ENCODE measurements at regions not wholly inside any gene's neighbourhood (a gene's known extent, or its start where the extent isn't known, plus 50 kb on each side); places are given as distances from the start of the nearest gene placed in this dataset.
A peak's percentile ranks its signal among the peaks of the same experiment; 100 is the strongest.

DNA sequence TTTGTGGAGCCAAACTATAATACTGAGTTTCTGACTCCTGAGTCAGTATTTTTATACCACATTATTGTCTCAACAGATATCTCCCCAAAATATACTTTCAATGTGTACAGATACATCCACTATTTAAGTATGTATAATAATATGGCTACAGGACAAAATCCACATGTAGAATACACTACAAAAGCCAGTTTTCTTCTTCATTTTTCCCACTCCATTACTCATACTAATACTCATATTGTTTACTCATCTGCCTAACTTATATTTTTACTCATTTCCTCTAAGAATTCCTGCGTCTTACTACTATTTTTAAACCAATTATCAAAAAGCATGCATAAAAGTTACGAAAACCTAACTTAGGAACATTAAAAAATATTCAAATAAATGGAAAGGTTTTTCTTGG lies 440.8 kb downstream of the ZNF385D start:
- TF ChIP-seq, protein P1, sequence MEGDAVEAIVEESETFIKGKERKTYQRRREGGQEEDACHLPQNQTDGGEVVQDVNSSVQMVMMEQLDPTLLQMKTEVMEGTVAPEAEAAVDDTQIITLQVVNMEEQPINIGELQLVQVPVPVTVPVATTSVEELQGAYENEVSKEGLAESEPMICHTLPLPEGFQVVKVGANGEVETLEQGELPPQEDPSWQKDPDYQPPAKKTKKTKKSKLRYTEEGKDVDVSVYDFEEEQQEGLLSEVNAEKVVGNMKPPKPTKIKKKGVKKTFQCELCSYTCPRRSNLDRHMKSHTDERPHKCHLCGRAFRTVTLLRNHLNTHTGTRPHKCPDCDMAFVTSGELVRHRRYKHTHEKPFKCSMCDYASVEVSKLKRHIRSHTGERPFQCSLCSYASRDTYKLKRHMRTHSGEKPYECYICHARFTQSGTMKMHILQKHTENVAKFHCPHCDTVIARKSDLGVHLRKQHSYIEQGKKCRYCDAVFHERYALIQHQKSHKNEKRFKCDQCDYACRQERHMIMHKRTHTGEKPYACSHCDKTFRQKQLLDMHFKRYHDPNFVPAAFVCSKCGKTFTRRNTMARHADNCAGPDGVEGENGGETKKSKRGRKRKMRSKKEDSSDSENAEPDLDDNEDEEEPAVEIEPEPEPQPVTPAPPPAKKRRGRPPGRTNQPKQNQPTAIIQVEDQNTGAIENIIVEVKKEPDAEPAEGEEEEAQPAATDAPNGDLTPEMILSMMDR (conservative IDR thresholded peaks at IDR 0.05), result no peak
- H3K4me1 Mint-ChIP-seq, result no peaks in the 10 kb centered on the region
- no peaks in the 10 kb centered on the region for H3K36me3 Mint-ChIP-seq (ENCODE audit: low read depth)
- H3K4me3 Mint-ChIP-seq, result no peak overlapping the region
- DNase-seq (ENCODE audit: low read depth, low spot score), result no peak
- no peak overlapping the region for H3K27ac Mint-ChIP-seq (ENCODE audit: unreplicated experiment)
- no peaks in the 10 kb centered on the region for H3K27me3 Mint-ChIP-seq (ENCODE audit: low read depth)
- H3K9me3 Mint-ChIP-seq, result peaks cover 10% of the 10 kb centered on the region

DNA sequence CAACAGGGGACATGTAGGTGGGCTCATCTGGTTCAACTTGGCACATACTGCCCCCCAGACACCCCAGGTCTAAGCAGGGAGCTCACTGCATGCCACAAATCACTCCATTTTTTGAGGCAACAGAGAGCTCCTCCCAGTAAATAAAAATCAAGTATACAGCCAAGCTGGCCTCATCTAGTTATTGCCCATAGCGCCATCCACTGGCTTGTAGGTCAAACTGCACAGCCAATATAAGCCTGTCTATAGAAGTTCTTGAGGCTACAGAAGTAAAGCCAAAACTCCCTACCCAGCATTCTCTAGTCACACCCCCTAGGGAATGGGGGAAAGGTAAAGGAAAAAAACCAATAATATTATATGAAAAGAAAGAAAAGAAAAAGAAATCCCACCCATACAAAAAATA lies 453.7 kb downstream of the ZNF385D start:
- peaks cover 5% of the 10 kb centered on the region for H3K9me3 Mint-ChIP-seq
- H3K27me3 Mint-ChIP-seq (ENCODE audit: low read depth), result no peaks in the 10 kb centered on the region
- DNase-seq (ENCODE audit: low read depth, low spot score), result no peak
- no peak overlapping the region for H3K4me3 Mint-ChIP-seq
- H3K27ac Mint-ChIP-seq (ENCODE audit: unreplicated experiment), result no peak overlapping the region
- TF ChIP-seq, protein P1 (conservative IDR thresholded peaks at IDR 0.05), result no peak
- no peaks in the 10 kb centered on the region for H3K4me1 Mint-ChIP-seq
- no peaks in the 10 kb centered on the region for H3K36me3 Mint-ChIP-seq (ENCODE audit: low read depth)

DNA sequence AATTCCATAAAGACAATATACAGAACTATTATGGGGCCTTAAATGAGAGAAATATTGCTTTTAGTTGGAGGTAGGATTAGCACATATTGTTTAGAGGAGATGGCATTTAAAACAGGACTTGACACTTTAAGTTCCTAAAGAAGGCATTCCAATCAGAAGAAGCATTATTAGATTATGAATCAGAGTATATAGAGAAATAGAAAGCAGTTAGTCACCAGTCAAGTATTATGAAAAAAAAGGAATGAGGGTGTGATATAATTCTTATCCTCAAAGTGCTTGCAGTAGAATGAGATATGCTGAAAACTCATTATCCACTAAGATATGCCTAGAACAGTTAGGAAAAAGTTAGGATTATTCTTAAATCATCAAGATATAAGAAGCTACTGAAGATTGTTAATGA lies 456.2 kb downstream of the ZNF385D start:
- Mint-ChIP-seq H3K4me3 (no peak overlapping the region), H3K4me1 (no peaks in the 10 kb centered on the region), H3K27me3 (ENCODE audit: low read depth) (no peaks in the 10 kb centered on the region), H3K36me3 (ENCODE audit: low read depth) (no peaks in the 10 kb centered on the region), H3K27ac (ENCODE audit: unreplicated experiment) (no peak overlapping the region), H3K9me3 (peaks cover 5% of the 10 kb centered on the region)
- DNase-seq (ENCODE audit: low read depth, low spot score), result no peak
- TF ChIP-seq, protein P1 (conservative IDR thresholded peaks at IDR 0.05), result no peak

DNA sequence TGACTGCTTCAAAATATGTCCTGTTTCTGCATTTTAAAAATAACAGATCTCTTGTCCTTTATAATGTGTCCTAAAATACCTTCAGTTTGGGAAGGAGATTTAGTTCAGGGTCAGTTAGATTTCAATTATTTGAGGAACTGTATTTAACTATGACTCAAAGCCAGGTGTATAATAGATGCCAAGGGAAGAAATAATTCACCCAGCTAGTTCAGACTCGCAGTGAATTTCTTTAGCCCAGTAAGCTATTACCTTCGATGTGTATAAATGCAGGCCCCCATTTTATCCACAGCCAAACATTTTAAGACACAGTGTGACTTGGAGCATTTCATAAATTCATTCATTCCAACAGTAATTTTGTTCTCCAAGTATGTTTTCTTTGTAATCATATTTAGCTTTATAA lies 458.0 kb downstream of the ZNF385D start:
- Mint-ChIP-seq H3K36me3 (ENCODE audit: low read depth) (no peaks in the 10 kb centered on the region), H3K4me1 (no peaks in the 10 kb centered on the region), H3K4me3 (no peak overlapping the region), H3K27me3 (ENCODE audit: low read depth) (no peaks in the 10 kb centered on the region), H3K27ac (ENCODE audit: unreplicated experiment) (no peak overlapping the region), H3K9me3 (peaks cover under 1% of the 10 kb centered on the region)
- DNase-seq (ENCODE audit: low read depth, low spot score), result no peak
- TF ChIP-seq, protein P1 (conservative IDR thresholded peaks at IDR 0.05), result no peak

DNA sequence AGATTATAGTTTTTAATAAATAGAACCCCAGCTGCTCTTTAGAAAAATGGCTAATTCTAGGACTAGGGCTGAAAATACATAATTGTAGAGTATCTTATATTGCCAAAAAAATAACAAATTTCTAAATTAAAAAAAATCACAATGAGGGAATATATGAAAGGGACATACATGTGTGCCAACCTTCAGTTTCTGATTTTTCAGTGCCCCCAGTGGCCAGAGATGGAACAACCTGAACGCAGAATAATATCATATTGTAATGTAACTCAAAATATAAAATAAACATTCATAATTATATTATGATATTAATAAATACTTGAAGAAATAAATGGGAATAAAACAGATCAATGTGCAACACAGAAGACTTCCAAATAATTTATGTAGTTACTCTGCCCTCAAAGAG lies 460.5 kb downstream of the ZNF385D start:
- H3K4me3 Mint-ChIP-seq, result no peak overlapping the region
- DNase-seq (ENCODE audit: low read depth, low spot score), result no peak
- peaks cover 12% of the 10 kb centered on the region for H3K9me3 Mint-ChIP-seq
- H3K27ac Mint-ChIP-seq (ENCODE audit: unreplicated experiment), result no peak overlapping the region
- no peaks in the 10 kb centered on the region for H3K4me1 Mint-ChIP-seq
- TF ChIP-seq, protein P1 (conservative IDR thresholded peaks at IDR 0.05), result peak; percentile 70
- no peaks in the 10 kb centered on the region for H3K36me3 Mint-ChIP-seq (ENCODE audit: low read depth)
- H3K27me3 Mint-ChIP-seq (ENCODE audit: low read depth), result no peaks in the 10 kb centered on the region

DNA sequence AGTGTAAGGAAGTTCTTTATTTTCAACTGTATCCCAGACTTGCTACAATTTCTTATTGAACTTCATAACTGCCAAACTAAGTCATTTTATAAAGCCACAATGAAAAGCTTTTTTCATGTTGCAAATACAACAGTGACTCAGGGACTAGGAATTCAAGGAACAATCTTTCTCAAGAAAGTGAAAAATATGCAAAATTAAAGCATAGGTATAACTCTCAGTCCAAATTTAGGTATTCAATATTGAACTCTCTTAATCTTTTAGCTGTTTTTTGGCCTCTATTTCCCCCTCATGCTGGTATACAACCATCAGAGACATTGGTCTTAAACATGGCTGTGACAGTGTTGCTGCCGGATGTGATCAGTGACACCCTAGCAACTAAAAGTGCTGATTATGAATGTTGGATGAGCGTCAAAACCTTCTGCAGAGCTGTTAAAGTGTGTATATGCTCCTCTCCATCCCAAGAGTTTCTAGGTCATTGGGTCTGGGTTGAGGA lies 476.9 kb downstream of the ZNF385D start:
- H3K36me3 Mint-ChIP-seq (ENCODE audit: low read depth), result no peaks in the 10 kb centered on the region
- TF ChIP-seq, protein P1 (conservative IDR thresholded peaks at IDR 0.05), result no peak
- DNase-seq (ENCODE audit: low read depth, low spot score), result no peak
- H3K4me3 Mint-ChIP-seq, result no peak overlapping the region
- no peak overlapping the region for H3K27ac Mint-ChIP-seq (ENCODE audit: unreplicated experiment)
- H3K27me3 Mint-ChIP-seq (ENCODE audit: low read depth), result no peaks in the 10 kb centered on the region
- no peaks in the 10 kb centered on the region for H3K4me1 Mint-ChIP-seq
- peaks cover 8% of the 10 kb centered on the region for H3K9me3 Mint-ChIP-seq

Data from neural crest cell (in vitro differentiated cells).